SK-N-SH (cell line): ENCODE measurements at regions not wholly inside any gene's neighbourhood (a gene's known extent, or its start where the extent isn't known, plus 50 kb on each side); places are given as distances from the start of the nearest gene placed in this dataset.

Experiments
- CHD2 ChIP-seq: fragments of 150-350 bp; IDR thresholded peaks from 2 replicates; pipeline ENCODE4 v1.6.1; 2018; ENCODE audit warnings: low read length; ENCODE audit not compliant: partially characterized antibody
- CTCF ChIP-seq: fragments of 200-600 bp; sonication (generic); IDR thresholded peaks from 2 replicates; pipeline ENCODE4 v1.6.1; 2017; ENCODE audit warnings: antibody characterized with exemption, mild to moderate bottlenecking, moderate library complexity
- FOXM1 ChIP-seq: IDR thresholded peaks from 2 replicates; pipeline ENCODE4 v1.4.0; 2012; ENCODE audit warnings: low read depth, mild to moderate bottlenecking
- IRF3 ChIP-seq: fragments of 150-350 bp; IDR thresholded peaks from 2 replicates; pipeline ENCODE4 v1.6.1; 2016; ENCODE audit warnings: mild to moderate bottlenecking, low read depth, low read length
- JUND ChIP-seq: IDR thresholded peaks from 2 replicates; pipeline ENCODE4 v1.4.0; 2012
- REST ChIP-seq: IDR thresholded peaks from 2 replicates; pipeline ENCODE4 v1.6.1; 2012; ENCODE audit warnings: mild to moderate bottlenecking, low read depth, low read length, moderate library complexity
- SIN3A ChIP-seq: IDR thresholded peaks from 2 replicates; pipeline ENCODE4 v1.6.1; 2012; ENCODE audit warnings: low read depth, mild to moderate bottlenecking, low read length, moderate library complexity, borderline replicate concordance
- USF1 ChIP-seq: IDR thresholded peaks from 2 replicates; pipeline ENCODE4 v1.4.0; 2012; ENCODE audit warnings: low read depth, borderline replicate concordance
- YY1 ChIP-seq: IDR thresholded peaks from 2 replicates; pipeline ENCODE4 v1.4.0; 2012; ENCODE audit warnings: low read depth, mild to moderate bottlenecking

DNA sequence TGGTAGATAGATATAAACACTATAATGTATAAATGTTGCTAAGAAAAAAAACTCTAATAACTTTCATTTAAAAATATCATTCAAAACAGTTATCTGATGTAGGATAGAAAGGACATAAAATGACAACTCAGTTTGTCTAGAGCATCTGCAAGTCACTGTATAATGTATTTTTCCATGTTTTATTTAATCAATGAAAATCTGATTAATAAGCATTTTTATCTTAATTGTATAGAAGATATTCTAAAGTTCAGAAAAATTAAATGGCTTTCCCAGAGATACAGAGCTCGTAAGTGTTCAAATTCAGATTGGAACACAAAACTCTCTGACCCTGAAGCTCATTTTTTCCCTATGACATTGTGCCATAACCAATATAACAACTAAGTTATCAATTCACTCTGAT is 295.9 kb upstream of the DCN start:
- TF ChIP-seq YY1 (no peak), CTCF (no peak), FOXM1 (no peak), JUND (no peak), SIN3A (no peak), IRF3 (no peak), USF1 (no peak), CHD2 (no peak), REST (no peak)
